H9 (cell line): ENCODE measurements at regions not wholly inside any gene's neighbourhood (a gene's known extent, or its start where the extent isn't known, plus 50 kb on each side); places are given as distances from the start of the nearest gene placed in this dataset.

ENCODE experiments used
- DNase-seq: peaks from one replicate; pipeline ENCODE4 v3.0.0-alpha.2; 2017
- H2AFZ ChIP-seq: one replicate; pipeline ENCODE4 v1.6.1; 2013; ENCODE audit warnings: mild to moderate bottlenecking, low read length, control low read depth, moderate library complexity
- H2AK5ac ChIP-seq: 2 replicates; pipeline ENCODE4 v1.6.1; 2013; ENCODE audit warnings: low read length, control low read depth, mixed read lengths; ENCODE audit not compliant: insufficient read length
- H2BK120ac ChIP-seq: one replicate; pipeline ENCODE4 v1.6.1; 2013; ENCODE audit warnings: low read depth, mild to moderate bottlenecking, low read length, control low read depth, inconsistent platforms; ENCODE audit not compliant: poor library complexity, severe bottlenecking
- H2BK12ac ChIP-seq: 2 replicates; pipeline ENCODE4 v1.6.1; 2013; ENCODE audit warnings: low read length, control low read depth, mixed read lengths, low read depth; ENCODE audit not compliant: insufficient read length
- H2BK15ac ChIP-seq: 2 replicates; pipeline ENCODE4 v1.6.1; 2013; ENCODE audit warnings: low read depth, low read length, control low read depth
- H2BK20ac ChIP-seq: one replicate; pipeline ENCODE4 v1.6.1; 2013; ENCODE audit warnings: low read depth, mild to moderate bottlenecking, low read length, control low read depth, inconsistent platforms; ENCODE audit not compliant: poor library complexity, severe bottlenecking
- H2BK5ac ChIP-seq: 2 replicates; pipeline ENCODE4 v1.6.1; 2013; ENCODE audit warnings: low read length, control low read depth, mixed read lengths; ENCODE audit not compliant: insufficient read length
- H3K14ac ChIP-seq: 2 replicates; pipeline ENCODE4 v1.6.1; 2013; ENCODE audit warnings: low read length, control low read depth; ENCODE audit not compliant: insufficient read depth
- H3K18ac ChIP-seq: 2 replicates; pipeline ENCODE4 v1.6.1; 2013; ENCODE audit warnings: low read depth, mild to moderate bottlenecking, mixed read lengths, low read length, control low read depth; ENCODE audit not compliant: insufficient read length
- H3K23ac ChIP-seq: 2 replicates; pipeline ENCODE4 v1.6.1; 2013; ENCODE audit warnings: low read length, control low read depth, mixed read lengths, low read depth; ENCODE audit not compliant: insufficient read length
- H3K23me2 ChIP-seq: 2 replicates; pipeline ENCODE4 v1.6.1; 2013; ENCODE audit warnings: low read depth, mild to moderate bottlenecking, mixed read lengths, low read length, control low read depth; ENCODE audit not compliant: insufficient read length, poor library complexity, severe bottlenecking
- H3K27ac ChIP-seq: 2 replicates; pipeline ENCODE4 v1.5.1; 2013; ENCODE audit warnings: low read length, control low read depth, mixed read lengths, low read depth; ENCODE audit not compliant: insufficient read length
- H3K27me3 ChIP-seq: 2 replicates; pipeline ENCODE4 v1.6.1; 2013; ENCODE audit warnings: low read length, control low read depth, inconsistent platforms; ENCODE audit not compliant: insufficient read depth
- H3K4ac ChIP-seq: 2 replicates; pipeline ENCODE4 v1.6.1; 2013; ENCODE audit warnings: low read depth, mild to moderate bottlenecking, control low read depth, inconsistent platforms, low read length, moderate library complexity
- H3K4me1 ChIP-seq: 2 replicates; pipeline ENCODE4 v1.6.1; 2013; ENCODE audit warnings: low read length, control low read depth, inconsistent platforms; ENCODE audit not compliant: insufficient read depth
- H3K4me2 ChIP-seq: 2 replicates; pipeline ENCODE4 v1.6.1; 2013; ENCODE audit warnings: low read length, control low read depth, mixed read lengths; ENCODE audit not compliant: insufficient read length, insufficient read depth
- H3K56ac ChIP-seq: 2 replicates; pipeline ENCODE4 v1.6.1; 2013; ENCODE audit warnings: low read depth, mild to moderate bottlenecking, mixed read lengths, low read length, control low read depth; ENCODE audit not compliant: insufficient read length
- H3K79me1 ChIP-seq: 2 replicates; pipeline ENCODE4 v1.6.1; 2013; ENCODE audit warnings: low read depth, mild to moderate bottlenecking, moderate library complexity, low read length, control low read depth, inconsistent platforms; ENCODE audit not compliant: insufficient read depth, poor library complexity, severe bottlenecking
- H3K79me2 ChIP-seq: 2 replicates; pipeline ENCODE4 v1.6.1; 2013; ENCODE audit warnings: low read length, control low read depth, inconsistent platforms; ENCODE audit not compliant: insufficient read depth
- H3K9ac ChIP-seq: 2 replicates; pipeline ENCODE4 v1.6.1; 2013; ENCODE audit warnings: low read length, control low read depth, mixed read lengths; ENCODE audit not compliant: insufficient read length; ENCODE audit errors: extremely low read depth
- H3K9me3 ChIP-seq: one replicate; pipeline ENCODE4 v1.6.1; 2013; ENCODE audit warnings: low read depth, low read length, inconsistent platforms; ENCODE audit not compliant: control insufficient read depth
- H3T11ph ChIP-seq: one replicate; pipeline ENCODE4 v1.6.1; 2013; ENCODE audit warnings: mild to moderate bottlenecking, low read length, control low read depth, inconsistent platforms
- H4K20me1 ChIP-seq: one replicate; pipeline ENCODE4 v1.6.1; 2013; ENCODE audit not compliant: control insufficient read depth, insufficient read length, insufficient read depth
- H4K5ac ChIP-seq: 2 replicates; pipeline ENCODE4 v1.6.1; 2013; ENCODE audit warnings: low read depth, mild to moderate bottlenecking, mixed read lengths, low read length, control low read depth; ENCODE audit not compliant: insufficient read length
- H4K8ac ChIP-seq: replicated peaks from 2 replicates; pipeline ENCODE4 v1.6.1; 2013; ENCODE audit warnings: low read length, control low read depth, mixed read lengths, low read depth; ENCODE audit not compliant: insufficient read length
- H4K91ac ChIP-seq: 2 replicates; pipeline ENCODE4 v1.6.1; 2013; ENCODE audit warnings: low read depth, mild to moderate bottlenecking, moderate library complexity, mixed read lengths, low read length, control low read depth; ENCODE audit not compliant: insufficient read length
- H3K27ac Mint-ChIP-seq, 3 experiments: 2 replicates in 2 of 3; 3 replicates in 1 of 3; pipeline ENCODE4 v1.8.0; 2020 to 2021; ENCODE audit warnings: mixed read lengths in 3 of 3, mild to moderate bottlenecking in 1 of 3, moderate library complexity in 1 of 3
- H3K27me3 Mint-ChIP-seq: 2 replicates; pipeline ENCODE4 v1.8.0; 2021; ENCODE audit warnings: low read depth, mild to moderate bottlenecking, moderate library complexity, mixed read lengths
- H3K36me3 Mint-ChIP-seq, 3 experiments: 2 replicates in 2 of 3; 3 replicates in 1 of 3; pipeline ENCODE4 v1.8.0; 2020 to 2021; ENCODE audit warnings: low read depth in 3 of 3, mixed read lengths in 3 of 3; ENCODE audit not compliant: insufficient read depth in 1 of 3
- H3K4me1 Mint-ChIP-seq, 2 experiments: 2 replicates each; pipeline ENCODE4 v1.8.0; 2020; ENCODE audit warnings: mixed read lengths in 2 of 2
- H3K4me3 Mint-ChIP-seq, 2 experiments: 2 replicates in 1 of 2; 3 replicates in 1 of 2; pipeline ENCODE4 v1.8.0; 2020 to 2021; ENCODE audit warnings: mild to moderate bottlenecking in 2 of 2, mixed read lengths in 2 of 2, moderate library complexity in 1 of 2
- H3K9me3 Mint-ChIP-seq, 2 experiments: 2 replicates in 1 of 2; 3 replicates in 1 of 2; pipeline ENCODE4 v1.8.0; 2020; ENCODE audit warnings: mild to moderate bottlenecking in 2 of 2, mixed read lengths in 2 of 2, moderate library complexity in 1 of 2
- WGBS: extraction: QIAGEN DNeasy Blood & Tissue Kit; methylation state at CpG from one replicate; pipeline ENCODE4 v1.1.7; 2013; ENCODE audit warnings: missing lambda C conversion rate, low lambda C conversion rate, mixed read lengths; ENCODE audit not compliant: insufficient read length; ENCODE audit errors: extremely low coverage; 5-methylcytosine and 5-hydroxymethylcytosine counted together
- TF ChIP-seq, protein P1 (sequence below): fragments of 200-600 bp; sonication (generic); conservative IDR thresholded peaks from 3 replicates; pipeline ENCODE4 v1.8.0; 2021; ENCODE audit warnings: antibody characterized with exemption, mild to moderate bottlenecking

DNA sequence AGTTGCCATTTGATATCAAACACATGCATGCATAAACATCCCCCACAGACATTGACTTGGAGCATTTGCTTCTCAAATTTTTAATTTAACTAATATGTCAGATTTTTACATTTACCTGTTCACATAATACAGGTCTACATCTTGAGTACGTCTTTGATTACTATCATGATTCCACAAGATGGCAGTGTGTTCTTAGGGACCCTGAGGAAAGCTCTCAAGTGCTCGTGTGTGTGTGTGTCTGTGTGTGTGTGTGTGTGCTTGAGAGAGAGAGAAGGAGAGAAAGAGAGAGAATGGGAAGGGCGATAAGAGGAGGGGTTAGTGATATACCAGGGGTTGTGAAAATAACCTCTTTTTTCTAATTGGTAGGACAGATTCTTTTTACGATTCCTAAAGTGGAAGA, 167.1 kb upstream of the OR4E1 start:
- Histone ChIP-seq H3K9ac (no peak overlapping the region), H2BK5ac (no peak overlapping the region), H2BK12ac (no peak overlapping the region), H3K23ac (no peak overlapping the region), H4K20me1 (no peaks in the 10 kb centered on the region), H3K27ac (no peak overlapping the region), H3K14ac (no peak overlapping the region), H3K79me2 (no peaks in the 10 kb centered on the region), H4K8ac (no peak overlapping the region), H4K91ac (no peak overlapping the region), H3K56ac (no peak overlapping the region), H3K4ac (no peak overlapping the region), H2BK15ac (no peak overlapping the region), H2BK20ac (no peak overlapping the region), H3T11ph (no peak overlapping the region), H2BK120ac (no peak overlapping the region), H3K18ac (no peak overlapping the region), H3K27me3 (no peaks in the 10 kb centered on the region), H4K5ac (no peak overlapping the region), H3K23me2 (no peaks in the 10 kb centered on the region), H3K4me1 (no peaks in the 10 kb centered on the region), H2AFZ (no peak overlapping the region), H3K9me3 (no peaks in the 10 kb centered on the region), H3K79me1 (no peaks in the 10 kb centered on the region), H3K4me2 (no peak overlapping the region), H2AK5ac (no peak overlapping the region)
- no peaks in the 10 kb centered on the region for H3K36me3 Mint-ChIP-seq
- TF ChIP-seq, protein P1, sequence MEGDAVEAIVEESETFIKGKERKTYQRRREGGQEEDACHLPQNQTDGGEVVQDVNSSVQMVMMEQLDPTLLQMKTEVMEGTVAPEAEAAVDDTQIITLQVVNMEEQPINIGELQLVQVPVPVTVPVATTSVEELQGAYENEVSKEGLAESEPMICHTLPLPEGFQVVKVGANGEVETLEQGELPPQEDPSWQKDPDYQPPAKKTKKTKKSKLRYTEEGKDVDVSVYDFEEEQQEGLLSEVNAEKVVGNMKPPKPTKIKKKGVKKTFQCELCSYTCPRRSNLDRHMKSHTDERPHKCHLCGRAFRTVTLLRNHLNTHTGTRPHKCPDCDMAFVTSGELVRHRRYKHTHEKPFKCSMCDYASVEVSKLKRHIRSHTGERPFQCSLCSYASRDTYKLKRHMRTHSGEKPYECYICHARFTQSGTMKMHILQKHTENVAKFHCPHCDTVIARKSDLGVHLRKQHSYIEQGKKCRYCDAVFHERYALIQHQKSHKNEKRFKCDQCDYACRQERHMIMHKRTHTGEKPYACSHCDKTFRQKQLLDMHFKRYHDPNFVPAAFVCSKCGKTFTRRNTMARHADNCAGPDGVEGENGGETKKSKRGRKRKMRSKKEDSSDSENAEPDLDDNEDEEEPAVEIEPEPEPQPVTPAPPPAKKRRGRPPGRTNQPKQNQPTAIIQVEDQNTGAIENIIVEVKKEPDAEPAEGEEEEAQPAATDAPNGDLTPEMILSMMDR, result peak; percentile 30; the same call in 2 of the 3 replicates
- H3K4me1 Mint-ChIP-seq, result peaks cover 0 to 3% of the 10 kb centered on the region in 2 experiments; a peak in 1 of 4 replicates
- H3K27ac Mint-ChIP-seq, result no peak overlapping the region
- no peaks in the 10 kb centered on the region for H3K9me3 Mint-ChIP-seq
- H3K27me3 Mint-ChIP-seq, result peaks cover 27% of the 10 kb centered on the region
- peak; percentile 36 for DNase-seq
- no CpG with 5 or more reads among the region's 4 CpGs for WGBS
- no peak overlapping the region for H3K4me3 Mint-ChIP-seq
